Glutamatergic neuron (in vitro differentiated cells): ENCODE measurements at regions not wholly inside any gene's neighbourhood (a gene's known extent, or its start where the extent isn't known, plus 50 kb on each side); places are given as distances from the start of the nearest gene placed in this dataset.

ENCODE experiments used
- DNase-seq: peaks from one replicate; pipeline ENCODE4 v3.0.0; 2022
- H3K27ac Mint-ChIP-seq: one replicate; pipeline ENCODE4 v1.8.0; 2020; ENCODE audit warnings: mild to moderate bottlenecking, mixed read lengths, inconsistent platforms; ENCODE audit not compliant: unreplicated experiment
- H3K27me3 Mint-ChIP-seq: one replicate; pipeline ENCODE4 v1.8.0; 2020; ENCODE audit warnings: mild to moderate bottlenecking, moderate library complexity, mixed read lengths, inconsistent platforms; ENCODE audit not compliant: unreplicated experiment
- H3K36me3 Mint-ChIP-seq: one replicate; pipeline ENCODE4 v1.8.0; 2020; ENCODE audit warnings: mild to moderate bottlenecking, mixed read lengths, inconsistent platforms; ENCODE audit not compliant: unreplicated experiment
- H3K4me1 Mint-ChIP-seq: one replicate; pipeline ENCODE4 v1.8.0; 2020; ENCODE audit warnings: mild to moderate bottlenecking, low read depth, mixed read lengths, inconsistent platforms; ENCODE audit not compliant: unreplicated experiment
- H3K4me3 Mint-ChIP-seq: one replicate; pipeline ENCODE4 v1.8.0; 2020; ENCODE audit warnings: mild to moderate bottlenecking, mixed read lengths, inconsistent platforms; ENCODE audit not compliant: unreplicated experiment
- H3K9me3 Mint-ChIP-seq: one replicate; pipeline ENCODE4 v1.8.0; 2020; ENCODE audit warnings: mild to moderate bottlenecking, moderate library complexity, mixed read lengths, inconsistent platforms; ENCODE audit not compliant: unreplicated experiment
- CTCF ChIP-seq: fragments of 200-600 bp; sonication (generic); IDR thresholded peaks from one replicate; pipeline ENCODE4 v1.5.0; 2021; ENCODE audit not compliant: partially characterized antibody, unreplicated experiment

DNA sequence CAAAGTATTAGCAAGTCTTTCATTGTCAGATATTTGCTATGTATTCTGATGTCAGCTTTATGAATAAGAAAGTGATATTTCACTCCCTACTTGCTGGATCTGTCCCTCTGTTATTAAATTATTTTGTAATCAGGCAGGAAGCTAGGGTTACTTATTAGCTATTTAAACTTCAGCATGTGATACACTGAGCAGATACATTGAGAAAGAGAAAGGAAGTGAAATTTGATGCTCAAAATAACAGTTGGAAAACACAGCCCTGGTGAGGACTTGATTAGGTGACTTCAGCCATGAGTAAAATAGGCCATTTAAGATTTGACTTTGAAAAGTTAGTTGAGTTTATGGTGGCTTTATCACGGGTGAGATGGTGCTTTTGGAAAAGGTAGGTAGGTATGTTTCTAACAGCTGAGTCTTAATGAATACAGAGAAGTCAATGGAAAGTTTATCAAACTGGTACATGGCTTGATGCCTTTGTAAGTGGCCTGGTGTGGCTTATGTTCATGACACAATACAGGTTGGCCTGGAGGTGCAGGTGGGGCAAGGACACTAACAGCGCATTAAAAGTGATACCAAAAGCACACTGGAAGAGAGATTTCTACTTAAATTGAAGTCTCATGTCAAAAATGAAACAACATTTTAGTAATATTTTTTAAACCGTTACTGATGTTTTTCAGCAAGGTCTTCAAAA, 321.2 kb upstream of the SPOCK3 start:
- no peaks in the 10 kb centered on the region for H3K4me1 Mint-ChIP-seq
- no peaks in the 10 kb centered on the region for H3K27me3 Mint-ChIP-seq
- H3K9me3 Mint-ChIP-seq = no peaks in the 10 kb centered on the region
- no peak overlapping the region for H3K27ac Mint-ChIP-seq
- peaks cover 4% of the 10 kb centered on the region for H3K36me3 Mint-ChIP-seq
- DNase-seq = no peak
- TF ChIP-seq CTCF = no peak
- no peak overlapping the region for H3K4me3 Mint-ChIP-seq

GRCh38 chr4:167578906-167579305, 344.6 kb upstream of the SPOCK3 start:
- H3K27me3 Mint-ChIP-seq = no peaks in the 10 kb centered on the region
- peaks cover 12% of the 10 kb centered on the region for H3K36me3 Mint-ChIP-seq
- H3K4me3 Mint-ChIP-seq = no peak overlapping the region
- TF ChIP-seq CTCF = no peak
- H3K4me1 Mint-ChIP-seq = no peaks in the 10 kb centered on the region
- no peak overlapping the region for H3K27ac Mint-ChIP-seq
- DNase-seq = no peak
- peaks cover 10% of the 10 kb centered on the region for H3K9me3 Mint-ChIP-seq

DNA sequence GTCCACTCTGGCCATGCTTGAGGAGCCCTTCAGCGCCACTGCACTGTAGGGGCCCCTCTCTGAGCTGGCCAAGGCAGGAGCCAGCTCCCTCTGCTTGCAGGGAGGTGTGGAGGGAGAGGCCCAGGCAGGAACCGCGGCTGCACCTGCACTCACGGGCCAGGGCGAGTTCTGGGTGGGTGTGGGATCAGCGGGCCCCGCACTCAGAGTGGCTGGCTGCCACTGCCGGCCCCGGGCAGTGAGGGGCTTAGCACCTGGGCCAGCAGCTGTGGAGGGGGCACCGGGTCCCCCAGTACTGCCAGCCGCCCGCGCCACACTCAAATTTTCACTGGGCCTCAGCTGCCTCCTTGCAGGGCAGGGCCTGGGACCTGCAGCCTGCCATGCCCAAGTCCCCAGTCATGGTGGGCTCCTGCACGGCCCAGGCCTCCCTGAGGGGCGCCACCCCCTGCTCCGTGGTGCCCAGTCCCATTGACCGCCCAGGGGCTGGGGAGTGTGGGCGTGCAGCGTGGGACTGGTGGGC, 347.2 kb upstream of the SPOCK3 start:
- no peak for TF ChIP-seq CTCF
- Mint-ChIP-seq H3K4me3 (no peak overlapping the region), H3K9me3 (peaks cover 7% of the 10 kb centered on the region), H3K27ac (no peak overlapping the region), H3K4me1 (no peaks in the 10 kb centered on the region), H3K36me3 (peaks cover 12% of the 10 kb centered on the region), H3K27me3 (no peaks in the 10 kb centered on the region)
- no peak for DNase-seq

DNA sequence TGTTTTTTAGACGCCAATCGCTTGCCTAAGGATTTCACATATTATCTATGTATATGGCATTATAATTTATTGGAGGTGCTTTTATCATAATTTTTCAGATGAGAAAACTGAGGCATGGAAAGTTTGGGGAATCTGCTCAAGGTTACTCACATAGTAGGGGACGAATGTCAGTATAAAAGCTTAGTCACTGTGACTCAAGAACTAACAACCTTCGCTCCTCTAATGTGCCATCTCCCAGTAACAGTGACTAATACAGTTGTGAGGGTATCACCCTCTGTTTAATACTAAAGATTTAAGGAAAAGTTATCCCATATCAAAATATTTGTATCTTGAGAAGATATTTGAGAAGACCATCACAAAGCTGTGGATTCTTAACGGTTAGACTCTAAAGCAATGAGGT, 353.1 kb upstream of the SPOCK3 start:
- H3K9me3 Mint-ChIP-seq = peaks cover 2% of the 10 kb centered on the region
- no peaks in the 10 kb centered on the region for H3K36me3 Mint-ChIP-seq
- DNase-seq = no peak
- no peaks in the 10 kb centered on the region for H3K27me3 Mint-ChIP-seq
- no peak for TF ChIP-seq CTCF
- no peak overlapping the region for H3K4me3 Mint-ChIP-seq
- peaks cover 3% of the 10 kb centered on the region for H3K4me1 Mint-ChIP-seq
- H3K27ac Mint-ChIP-seq = no peak overlapping the region

DNA sequence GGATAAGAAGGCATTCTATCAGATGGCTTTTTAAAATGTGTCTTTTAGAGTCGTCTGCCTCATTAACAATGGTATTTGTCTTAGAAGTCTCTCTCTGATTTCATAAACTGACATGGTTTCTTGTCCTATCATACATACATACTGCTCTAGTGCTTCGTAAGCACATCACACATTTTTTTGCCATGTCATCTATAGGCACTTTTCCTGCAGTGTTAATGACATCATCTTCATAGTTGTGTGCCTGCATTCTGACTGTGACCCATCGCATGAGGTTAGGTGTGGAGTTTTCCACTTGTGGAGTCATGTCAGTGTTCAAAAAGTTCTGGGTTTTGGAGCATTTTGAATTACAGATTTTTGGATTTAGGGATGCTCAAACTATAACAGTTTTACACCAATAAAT, 361.6 kb upstream of the SPOCK3 start:
- no peak for TF ChIP-seq CTCF
- Mint-ChIP-seq H3K36me3 (no peaks in the 10 kb centered on the region), H3K9me3 (no peaks in the 10 kb centered on the region), H3K4me1 (no peaks in the 10 kb centered on the region), H3K4me3 (no peak overlapping the region), H3K27me3 (no peaks in the 10 kb centered on the region), H3K27ac (no peak overlapping the region)
- no peak for DNase-seq
